A549 (cell line): ENCODE measurements at regions not wholly inside any gene's neighbourhood (a gene's known extent, or its start where the extent isn't known, plus 50 kb on each side); places are given as distances from the start of the nearest gene placed in this dataset.
"Not testable (repeated sequence)": the region's sequence is repeated elsewhere in the genome, so short reads cannot be mapped to it uniquely, and the experiment has no call there.

Experiments used
- ATAC-seq, 2 experiments: fragments of 200-7000 bp in 1 of 2; fragments of >200 bp in 1 of 2; cut with Nextera tagmentation in 1 of 2; cut with Tn5 transposase in 1 of 2; 3 replicates each; pipeline versions ENCODE4 v1.8.0 to v1.9.1; 2018 to 2020; ENCODE audit warnings: mild to moderate bottlenecking in 1 of 2, moderate library complexity in 1 of 2
- CTCF ChIA-PET: fragments of 300-600 bp; sonication (Branson Sonifier 250); formaldehyde crosslinking; extraction: SDS; loops from one replicate; lab custom pipeline; 2021; ENCODE audit warnings: antibody characterized with exemption, inconsistent platforms; lab: Yijun Ruan, JAX
- POLR2A ChIA-PET: fragments of 350-600 bp; formaldehyde crosslinking; extraction: SDS; loops from one replicate; lab custom pipeline; 2021; ENCODE audit warnings: antibody characterized with exemption, inconsistent platforms; lab: Yijun Ruan, JAX
- DNase-seq, 2 experiments: peaks; one replicate each; pipeline versions ENCODE4 v3.0.0 to v3.0.0-alpha.2; 2011 to 2016; ENCODE audit warnings: low read depth in 1 of 2, low spot score in 1 of 2
- FAIRE-seq: peaks from 2 replicates; lab custom pipeline; 2011; peaks lifted over from hg19 to GRCh38; lab: Jason Lieb, UNC
- H3K27ac ChIP-seq, 2 experiments: fragments of >200 bp; sonication (Bioruptor Twin); formaldehyde crosslinking; 3 replicates each; pipeline ENCODE4 v1.5.1; 2016 to 2017
- H3K4me1 ChIP-seq: fragments of >200 bp; sonication (Bioruptor Twin); formaldehyde crosslinking; 3 replicates; pipeline ENCODE4 v1.6.1; 2016
- H3K4me2 ChIP-seq: fragments of >200 bp; sonication (Bioruptor Twin); formaldehyde crosslinking; 3 replicates; pipeline ENCODE4 v1.6.1; 2016
- H3K4me3 ChIP-seq: fragments of >200 bp; sonication (Bioruptor Twin); formaldehyde crosslinking; 3 replicates; pipeline ENCODE4 v1.5.1; 2016
- H3K9me3 ChIP-seq: fragments of >200 bp; sonication (Bioruptor Twin); formaldehyde crosslinking; 3 replicates; pipeline ENCODE4 v1.6.1; 2016
- CHD4 ChIP-seq: fragments of 200-600 bp; sonication (generic); IDR thresholded peaks from 2 replicates; pipeline ENCODE4 v1.6.1; 2016; ENCODE audit warnings: antibody characterized with exemption, mild to moderate bottlenecking, borderline replicate concordance
- EHF ChIP-seq: fragments of 250-450 bp; sonication (Bioruptor Pico); IDR thresholded peaks from 2 replicates; pipeline ENCODE4 v1.5.0; 2020; ENCODE audit warnings: mild to moderate bottlenecking
- EP300 ChIP-seq, 2 experiments: fragments of >200 bp; sonication (Bioruptor Twin); formaldehyde crosslinking; IDR thresholded peaks; 2 replicates in 1 of 2; 3 replicates in 1 of 2; pipeline ENCODE4 v1.6.1; 2016 to 2017
- FOSL2 ChIP-seq, 2 experiments: fragments of 450-650 bp in 1 of 2; fragments of >200 bp in 1 of 2; sonication (Bioruptor Twin) in 1 of 2; formaldehyde crosslinking; IDR thresholded peaks; 2 replicates each; pipeline versions ENCODE4 v1.5.0 to v1.6.1; 2016 to 2020; ENCODE audit warnings: mild to moderate bottlenecking in 1 of 2, moderate library complexity in 1 of 2
- GATA3 ChIP-seq: IDR thresholded peaks from 2 replicates; pipeline ENCODE4 v1.6.1; 2012; ENCODE audit warnings: borderline replicate concordance
- HDAC2 ChIP-seq: fragments of 200-600 bp; sonication (generic); IDR thresholded peaks from 2 replicates; pipeline ENCODE4 v1.6.1; 2016
- HEYL ChIP-seq: fragments of 250-450 bp; sonication (Bioruptor Pico); IDR thresholded peaks from 2 replicates; pipeline ENCODE4 v1.8.0; 2021; ENCODE audit warnings: mild to moderate bottlenecking, moderate library complexity
- HOXA7 ChIP-seq: fragments of 250-450 bp; sonication (Bioruptor Pico); IDR thresholded peaks from 2 replicates; pipeline ENCODE4 v1.5.0; 2020; ENCODE audit warnings: mild to moderate bottlenecking, moderate library complexity
- HOXB13 ChIP-seq: fragments of 250-450 bp; sonication (Bioruptor Pico); IDR thresholded peaks from 2 replicates; pipeline ENCODE4 v1.5.0; 2020; ENCODE audit warnings: low read depth, mild to moderate bottlenecking, moderate library complexity
- KDM1A ChIP-seq: fragments of 200-600 bp; sonication (generic); IDR thresholded peaks from 2 replicates; pipeline ENCODE4 v1.6.1; 2016; ENCODE audit warnings: low read depth, mild to moderate bottlenecking
- MAFK ChIP-seq: fragments of 450-650 bp; IDR thresholded peaks from 2 replicates; pipeline ENCODE4 v1.6.1; 2014; ENCODE audit not compliant: partially characterized antibody
- MAZ ChIP-seq: fragments of 150-350 bp; IDR thresholded peaks from 2 replicates; pipeline ENCODE4 v1.6.1; 2014; ENCODE audit warnings: antibody characterized with exemption, low read depth, low read length, borderline replicate concordance
- NFE2L2 ChIP-seq: fragments of 150-350 bp; conservative IDR thresholded peaks from 2 replicates; pipeline ENCODE4 v1.6.1; 2014; ENCODE audit warnings: low read length
- NPAS2 ChIP-seq: fragments of 250-450 bp; sonication (Bioruptor Pico); IDR thresholded peaks from 2 replicates; pipeline ENCODE4 v1.8.0; 2022; ENCODE audit warnings: mild to moderate bottlenecking, moderate library complexity, borderline replicate concordance
- NR3C1 ChIP-seq: fragments of >200 bp; sonication (Bioruptor Twin); formaldehyde crosslinking; IDR thresholded peaks from 3 replicates; pipeline ENCODE4 v1.6.1; 2017
- PHF8 ChIP-seq: fragments of 200-600 bp; sonication (generic); IDR thresholded peaks from 2 replicates; pipeline ENCODE4 v1.6.1; 2016; ENCODE audit warnings: low read depth, mild to moderate bottlenecking, antibody characterized with exemption, moderate library complexity, borderline replicate concordance
- POLR2AphosphoS2 ChIP-seq: conservative IDR thresholded peaks from 2 replicates; pipeline ENCODE4 v1.6.1; 2012; ENCODE audit warnings: low read length, improper control_type of control experiment, inconsistent platforms
- RAD21 ChIP-seq, 2 experiments: fragments of >200 bp in 1 of 2; sonication (Bioruptor Twin) in 1 of 2; formaldehyde crosslinking in 1 of 2; IDR thresholded peaks in 1 of 2; conservative IDR thresholded peaks in 1 of 2; 2 replicates in 1 of 2; 3 replicates in 1 of 2; pipeline ENCODE4 v1.6.1; 2012 to 2018; ENCODE audit warnings: inconsistent platforms in 1 of 2
- RCOR1 ChIP-seq: fragments of 150-350 bp; IDR thresholded peaks from 2 replicates; pipeline ENCODE4 v1.6.1; 2014; ENCODE audit warnings: antibody characterized with exemption, low read length, low read depth
- SREBF2 ChIP-seq: fragments of 450-650 bp; IDR thresholded peaks from 2 replicates; pipeline ENCODE4 v1.6.1; 2014; ENCODE audit warnings: mild to moderate bottlenecking, moderate library complexity
- TP53 ChIP-seq: fragments of 250-450 bp; sonication (Bioruptor Pico); IDR thresholded peaks from 2 replicates; pipeline ENCODE4 v1.5.0; 2021; ENCODE audit warnings: mild to moderate bottlenecking, moderate library complexity
- ZC3H11A ChIP-seq: fragments of 450-650 bp; IDR thresholded peaks from 2 replicates; pipeline ENCODE4 v1.6.1; 2014; ENCODE audit warnings: antibody characterized with exemption, mild to moderate bottlenecking
- ZNF302 ChIP-seq: fragments of 250-450 bp; sonication (Bioruptor Pico); IDR thresholded peaks from 2 replicates; pipeline ENCODE4 v1.9.0; 2021; ENCODE audit warnings: inconsistent platforms, mild to moderate bottlenecking, moderate library complexity
- ZSCAN20 ChIP-seq: fragments of 250-450 bp; sonication (Bioruptor Pico); IDR thresholded peaks from 2 replicates; pipeline ENCODE4 v1.8.0; 2022; ENCODE audit warnings: mild to moderate bottlenecking, moderate library complexity
- WGBS: methylation state at CpG from one replicate; pipeline ENCODE4 v1.1.6; 2017; ENCODE audit errors: missing lambda C conversion rate; 5-methylcytosine and 5-hydroxymethylcytosine counted together
- TF ChIP-seq, protein P1 (sequence below): fragments of 250-450 bp; sonication (Bioruptor Pico); IDR thresholded peaks from 2 replicates; pipeline ENCODE4 v1.5.0; 2020; ENCODE audit warnings: low read depth, mild to moderate bottlenecking, moderate library complexity
- TF ChIP-seq, protein P2 (sequence below): fragments of >200 bp; sonication (Bioruptor Twin); formaldehyde crosslinking; IDR thresholded peaks from 3 replicates; pipeline ENCODE4 v1.6.1; 2016
- TF ChIP-seq, protein P3 (sequence below): IDR thresholded peaks from 2 replicates; pipeline ENCODE4 v1.6.1; 2012

- WGBS, result 44% methylated on average over 3 of the region's 3 CpGs
- POLR2A ChIA-PET, result no interaction called here
- H3K4me3 ChIP-seq, result no peak overlapping the region
- CTCF ChIA-PET, result interaction anchor here (1.2 kb wide), 1 partner anchor 65 kb away, joined by 4 read pairs; no protein-coding TSS in a partner anchor
- DNase-seq, result no peak
- ATAC-seq, result no peak
- no peak overlapping the region for H3K27ac ChIP-seq
- H3K4me2 ChIP-seq, result no peak overlapping the region
- TF ChIP-seq RAD21 (conservative IDR thresholded peaks at IDR 0.05 in 1 of 2, IDR thresholded peaks at IDR 0.05 in 1 of 2) (no peak), EP300 (IDR thresholded peaks at IDR 0.05) (no peak), NR3C1 (no peak)
- FAIRE-seq, result no peak
- no peaks in the 10 kb centered on the region for H3K9me3 ChIP-seq
- H3K4me1 ChIP-seq, result no peaks in the 10 kb centered on the region
Observed at GRCh38 chr12:91877022-91877421, 268.6 kb downstream of the BTG1 start.

GRCh38 chr12:91875671-91876070 is 270.0 kb downstream of the BTG1 start:
- CTCF ChIA-PET, DNase-seq, ATAC-seq, H3K27ac ChIP-seq, H3K4me1 ChIP-seq, H3K4me2 ChIP-seq, H3K4me3 ChIP-seq, H3K9me3 ChIP-seq, FAIRE-seq, POLR2A ChIA-PET: not testable (repeated sequence)
- 63% methylated on average over 3 of the region's 3 CpGs for whole genome bisulfite sequencing

- Histone ChIP-seq H3K4me2 (no peak overlapping the region), H3K4me1 (no peaks in the 10 kb centered on the region), H3K4me3 (no peak overlapping the region), H3K27ac (no peak overlapping the region), H3K9me3 (peaks cover 3% of the 10 kb centered on the region; the same call in 1 of the 3 replicates)
- TF ChIP-seq ZC3H11A, result no peak
- no peak for TF ChIP-seq MAFK
- TF ChIP-seq, protein P1, sequence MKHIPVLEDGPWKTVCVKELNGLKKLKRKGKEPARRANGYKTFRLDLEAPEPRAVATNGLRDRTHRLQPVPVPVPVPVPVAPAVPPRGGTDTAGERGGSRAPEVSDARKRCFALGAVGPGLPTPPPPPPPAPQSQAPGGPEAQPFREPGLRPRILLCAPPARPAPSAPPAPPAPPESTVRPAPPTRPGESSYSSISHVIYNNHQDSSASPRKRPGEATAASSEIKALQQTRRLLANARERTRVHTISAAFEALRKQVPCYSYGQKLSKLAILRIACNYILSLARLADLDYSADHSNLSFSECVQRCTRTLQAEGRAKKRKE (CRISPR knock-in tag), result no peak
- TF ChIP-seq, protein P2, sequence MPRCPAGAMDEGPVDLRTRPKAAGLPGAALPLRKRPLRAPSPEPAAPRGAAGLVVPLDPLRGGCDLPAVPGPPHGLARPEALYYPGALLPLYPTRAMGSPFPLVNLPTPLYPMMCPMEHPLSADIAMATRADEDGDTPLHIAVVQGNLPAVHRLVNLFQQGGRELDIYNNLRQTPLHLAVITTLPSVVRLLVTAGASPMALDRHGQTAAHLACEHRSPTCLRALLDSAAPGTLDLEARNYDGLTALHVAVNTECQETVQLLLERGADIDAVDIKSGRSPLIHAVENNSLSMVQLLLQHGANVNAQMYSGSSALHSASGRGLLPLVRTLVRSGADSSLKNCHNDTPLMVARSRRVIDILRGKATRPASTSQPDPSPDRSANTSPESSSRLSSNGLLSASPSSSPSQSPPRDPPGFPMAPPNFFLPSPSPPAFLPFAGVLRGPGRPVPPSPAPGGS, result no peak
- TF ChIP-seq NFE2L2, result no peak
- TF ChIP-seq MAZ, result no peak
- TF ChIP-seq PHF8, result no peak
- TF ChIP-seq EHF, result no peak
- no peak for TF ChIP-seq CHD4
- TF ChIP-seq SREBF2, result no peak
- TF ChIP-seq, protein P3, sequence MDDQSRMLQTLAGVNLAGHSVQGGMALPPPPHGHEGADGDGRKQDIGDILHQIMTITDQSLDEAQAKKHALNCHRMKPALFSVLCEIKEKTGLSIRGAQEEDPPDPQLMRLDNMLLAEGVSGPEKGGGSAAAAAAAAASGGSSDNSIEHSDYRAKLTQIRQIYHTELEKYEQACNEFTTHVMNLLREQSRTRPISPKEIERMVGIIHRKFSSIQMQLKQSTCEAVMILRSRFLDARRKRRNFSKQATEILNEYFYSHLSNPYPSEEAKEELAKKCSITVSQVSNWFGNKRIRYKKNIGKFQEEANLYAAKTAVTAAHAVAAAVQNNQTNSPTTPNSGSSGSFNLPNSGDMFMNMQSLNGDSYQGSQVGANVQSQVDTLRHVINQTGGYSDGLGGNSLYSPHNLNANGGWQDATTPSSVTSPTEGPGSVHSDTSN, result no peak
- no peak for TF ChIP-seq HOXA7
- TF ChIP-seq FOSL2 (IDR thresholded peaks at IDR 0.05), result no peak
- TF ChIP-seq FOSL2 (CRISPR knock-in tag; IDR thresholded peaks at IDR 0.05), result no peak
- no peak for ATAC-seq
- ChIA-PET POLR2A (no interaction called here), CTCF (interaction anchor here (0.6 to 1.1 kb wide), 2 partner anchors 18 to 50 kb away, joined by 3 to 4 read pairs; no protein-coding TSS in a partner anchor)
- DNase-seq, result no peak
- FAIRE-seq, result no peak
- 82% methylated on average over 2 of the region's 2 CpGs for WGBS
Observed at GRCh38 chr12:91874086-91874865, 271.4 kb downstream of the BTG1 start.

GRCh38 chr12:91871751-91872150 is 273.9 kb downstream of the BTG1 start:
- Histone ChIP-seq H3K27ac (no peak overlapping the region), H3K4me3 (no peak overlapping the region), H3K4me1 (no peaks in the 10 kb centered on the region), H3K4me2 (no peak overlapping the region), H3K9me3 (peaks cover 3% of the 10 kb centered on the region; the same call in 1 of the 3 replicates)
- CTCF ChIA-PET, result no interaction called here
- POLR2A ChIA-PET, result no interaction called here
- no peak for DNase-seq
- FAIRE-seq, result no peak
- WGBS, result 12% methylated on average over 1 of the region's 1 CpG
- ATAC-seq, result no peak
- no peak for TF ChIP-seq ZSCAN20
- TF ChIP-seq, protein P3, result no peak
- TF ChIP-seq ZNF302 (CRISPR knock-in tag), result no peak
- no peak for TF ChIP-seq TP53
- no peak for TF ChIP-seq HDAC2
- TF ChIP-seq KDM1A, result no peak
- no peak for TF ChIP-seq MAZ
- no peak for TF ChIP-seq RAD21 (conservative IDR thresholded peaks at IDR 0.05 in 1 of 2, IDR thresholded peaks at IDR 0.05 in 1 of 2)
- TF ChIP-seq ZC3H11A, result no peak
- no peak for TF ChIP-seq NFE2L2
- no peak for TF ChIP-seq HEYL
- no peak for TF ChIP-seq POLR2AphosphoS2
- TF ChIP-seq RCOR1, result no peak
- TF ChIP-seq HOXB13 (CRISPR knock-in tag), result no peak
- no peak for TF ChIP-seq NPAS2 (CRISPR knock-in tag)
- no peak for TF ChIP-seq GATA3
